ENCODE measurements at regions not wholly inside any gene's neighbourhood (a gene's known extent, or its start where the extent isn't known, plus 50 kb on each side); places are given as distances from the start of the nearest gene placed in this dataset.

GRCh38 chr12:69097619-69098368 lies 141.6 kb upstream of the CPSF6 start:
- DNase-seq: no peak

- no peak for DNase-seq
Measured at GRCh38 chr12:69099201-69099837, 140.1 kb upstream of the CPSF6 start.

GRCh38 chr12:69101505-69101904 lies 137.9 kb upstream of the CPSF6 start:
- DNase-seq: no peak

GRCh38 chr12:69102856-69103255 lies 136.5 kb upstream of the CPSF6 start:
- no peak for DNase-seq

- DNase-seq: no peak
Measured at GRCh38 chr12:69105101-69105962, 134.0 kb upstream of the CPSF6 start.

- no peak for DNase-seq
Measured at GRCh38 chr12:69106482-69107118, 132.8 kb upstream of the CPSF6 start.

GRCh38 chr12:69107541-69107940 lies 131.8 kb upstream of the CPSF6 start:
- DNase-seq: no peak

GRCh38 chr12:69108037-69108436 lies 131.3 kb upstream of the CPSF6 start:
- no peak for DNase-seq

GRCh38 chr12:69112616-69113015 lies 126.8 kb upstream of the CPSF6 start:
- no peak for DNase-seq

GRCh38 chr12:69115099-69115498 lies 124.3 kb upstream of the CPSF6 start:
- DNase-seq: no peak

- DNase-seq: no peak
Measured at GRCh38 chr12:69115951-69116350, 123.4 kb upstream of the CPSF6 start.

- DNase-seq: no peak
Measured at GRCh38 chr12:69117566-69118266, 121.7 kb upstream of the CPSF6 start.

- no peak for DNase-seq
Measured at GRCh38 chr12:69118516-69118915, 120.9 kb upstream of the CPSF6 start.

GRCh38 chr12:69119770-69120169 lies 119.6 kb upstream of the CPSF6 start:
- no peak for DNase-seq

- no peak for DNase-seq
Measured at GRCh38 chr12:69120354-69120753, 119.0 kb upstream of the CPSF6 start.

- DNase-seq: no peak
Measured at GRCh38 chr12:69123311-69123710, 116.1 kb upstream of the CPSF6 start.

GRCh38 chr12:69123919-69124638 lies 115.3 kb upstream of the CPSF6 start:
- DNase-seq: no peak

- no peak for DNase-seq
Measured at GRCh38 chr12:69129017-69129416, 110.4 kb upstream of the CPSF6 start.

GRCh38 chr12:69129564-69129963 lies 109.8 kb upstream of the CPSF6 start:
- DNase-seq: no peak

- no peak for DNase-seq
Measured at GRCh38 chr12:69130064-69130463, 109.3 kb upstream of the CPSF6 start.

GRCh38 chr12:69131077-69131476 lies 108.3 kb upstream of the CPSF6 start:
- DNase-seq: no peak

Data from stimulated activated naive CD4-positive, alpha-beta T cell (primary cell).